ENCODE measurements at regions not wholly inside any gene's neighbourhood (a gene's known extent, or its start where the extent isn't known, plus 50 kb on each side); places are given as distances from the start of the nearest gene placed in this dataset.

DNA sequence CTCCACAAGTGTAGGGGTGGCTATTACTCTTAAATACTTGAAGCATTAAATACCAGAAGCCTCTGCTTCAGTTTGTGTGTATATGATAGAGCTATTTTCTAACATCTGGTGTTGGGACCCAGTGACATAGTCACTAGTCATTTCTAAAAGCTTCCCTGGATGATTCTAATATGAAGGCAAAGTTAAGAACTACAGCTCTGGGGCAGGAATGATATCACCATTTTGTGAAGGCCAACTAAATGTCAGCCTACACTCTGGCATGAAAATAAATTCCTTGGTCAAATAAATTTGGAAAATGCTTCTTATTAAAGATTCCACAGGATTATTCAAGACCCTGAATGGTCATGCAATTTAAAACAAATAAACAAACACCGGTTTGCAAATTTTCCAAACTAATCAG, 197.7 kb downstream of the PLK2 start:
- TF ChIP-seq SIN3A (IDR thresholded peaks at IDR 0.05; ENCODE audit: borderline replicate concordance, low read depth, low read length): no peak
- TF ChIP-seq, protein P1, sequence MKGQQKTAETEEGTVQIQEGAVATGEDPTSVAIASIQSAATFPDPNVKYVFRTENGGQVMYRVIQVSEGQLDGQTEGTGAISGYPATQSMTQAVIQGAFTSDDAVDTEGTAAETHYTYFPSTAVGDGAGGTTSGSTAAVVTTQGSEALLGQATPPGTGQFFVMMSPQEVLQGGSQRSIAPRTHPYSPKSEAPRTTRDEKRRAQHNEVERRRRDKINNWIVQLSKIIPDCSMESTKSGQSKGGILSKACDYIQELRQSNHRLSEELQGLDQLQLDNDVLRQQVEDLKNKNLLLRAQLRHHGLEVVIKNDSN (IDR thresholded peaks at IDR 0.05; ENCODE audit: borderline replicate concordance, low read depth): no peak
- TF ChIP-seq, protein P2, sequence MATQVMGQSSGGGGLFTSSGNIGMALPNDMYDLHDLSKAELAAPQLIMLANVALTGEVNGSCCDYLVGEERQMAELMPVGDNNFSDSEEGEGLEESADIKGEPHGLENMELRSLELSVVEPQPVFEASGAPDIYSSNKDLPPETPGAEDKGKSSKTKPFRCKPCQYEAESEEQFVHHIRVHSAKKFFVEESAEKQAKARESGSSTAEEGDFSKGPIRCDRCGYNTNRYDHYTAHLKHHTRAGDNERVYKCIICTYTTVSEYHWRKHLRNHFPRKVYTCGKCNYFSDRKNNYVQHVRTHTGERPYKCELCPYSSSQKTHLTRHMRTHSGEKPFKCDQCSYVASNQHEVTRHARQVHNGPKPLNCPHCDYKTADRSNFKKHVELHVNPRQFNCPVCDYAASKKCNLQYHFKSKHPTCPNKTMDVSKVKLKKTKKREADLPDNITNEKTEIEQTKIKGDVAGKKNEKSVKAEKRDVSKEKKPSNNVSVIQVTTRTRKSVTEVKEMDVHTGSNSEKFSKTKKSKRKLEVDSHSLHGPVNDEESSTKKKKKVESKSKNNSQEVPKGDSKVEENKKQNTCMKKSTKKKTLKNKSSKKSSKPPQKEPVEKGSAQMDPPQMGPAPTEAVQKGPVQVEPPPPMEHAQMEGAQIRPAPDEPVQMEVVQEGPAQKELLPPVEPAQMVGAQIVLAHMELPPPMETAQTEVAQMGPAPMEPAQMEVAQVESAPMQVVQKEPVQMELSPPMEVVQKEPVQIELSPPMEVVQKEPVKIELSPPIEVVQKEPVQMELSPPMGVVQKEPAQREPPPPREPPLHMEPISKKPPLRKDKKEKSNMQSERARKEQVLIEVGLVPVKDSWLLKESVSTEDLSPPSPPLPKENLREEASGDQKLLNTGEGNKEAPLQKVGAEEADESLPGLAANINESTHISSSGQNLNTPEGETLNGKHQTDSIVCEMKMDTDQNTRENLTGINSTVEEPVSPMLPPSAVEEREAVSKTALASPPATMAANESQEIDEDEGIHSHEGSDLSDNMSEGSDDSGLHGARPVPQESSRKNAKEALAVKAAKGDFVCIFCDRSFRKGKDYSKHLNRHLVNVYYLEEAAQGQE (IDR thresholded peaks at IDR 0.05; ENCODE audit: low read depth, low read length): no peak
